ENCODE measurements at regions not wholly inside any gene's neighbourhood (a gene's known extent, or its start where the extent isn't known, plus 50 kb on each side); places are given as distances from the start of the nearest gene placed in this dataset.

DNA sequence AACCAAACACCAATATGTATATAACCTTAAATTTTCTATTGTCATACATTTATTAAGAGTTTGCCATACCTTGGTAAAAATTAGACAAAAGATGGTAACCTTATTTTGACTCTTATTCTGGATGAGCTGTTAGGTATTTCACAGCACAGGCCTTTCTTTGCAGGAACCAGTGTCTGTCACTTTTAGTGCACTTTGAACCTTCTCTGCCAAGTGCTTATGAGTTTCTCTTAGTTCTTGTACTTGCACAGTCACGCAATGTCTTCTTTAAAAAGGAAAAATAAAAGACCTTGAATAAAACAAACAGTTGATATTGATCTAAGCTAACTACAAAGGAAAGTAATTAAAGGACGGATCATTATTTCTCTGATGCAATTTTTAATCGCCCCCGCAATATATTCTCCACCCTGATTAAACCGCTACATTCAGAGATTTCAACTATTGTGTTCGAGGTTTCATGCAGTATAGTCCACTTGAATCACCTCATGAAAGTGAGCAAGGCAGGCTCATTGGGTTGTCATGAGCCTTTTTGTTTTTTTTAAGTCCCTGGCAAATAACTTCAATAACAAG lies 534.5 kb downstream of the KLF5 start:
- Histone ChIP-seq H3K27ac (ENCODE audit: extremely low read depth, low read depth, low read length) (no peak overlapping the region), H3K9me3 (ENCODE audit: control insufficient read depth, insufficient read depth, low read depth, low read length) (no peaks in the 10 kb centered on the region), H3K4me3 (ENCODE audit: low read depth, low read length) (no peak overlapping the region), H3K4me1 (ENCODE audit: control insufficient read depth, insufficient read depth, low read length) (no peaks in the 10 kb centered on the region), H3K36me3 (ENCODE audit: control insufficient read depth in 2 of 2, insufficient read depth in 1 of 2, low read length in 2 of 2) (no peaks in the 10 kb centered on the region)
- CTCF ChIA-PET, result interaction anchor here (0.5 kb wide), 1 partner anchor 12 kb away, joined by 3 read pairs; no protein-coding TSS in a partner anchor
- POLR2A ChIA-PET, result no interaction called here
- TF ChIP-seq ZNF560 (tag by site-specific recombination; IDR thresholded peaks at IDR 0.05; ENCODE audit: borderline replicate concordance) (no peak), ZNF350 (tag by site-specific recombination; IDR thresholded peaks at IDR 0.05) (no peak), ZNF785 (tag by site-specific recombination; IDR thresholded peaks at IDR 0.05) (no peak), KLF1 (tag by site-specific recombination; IDR thresholded peaks at IDR 0.05) (no peak), BCL11A (tag by site-specific recombination; IDR thresholded peaks at IDR 0.05; ENCODE audit: low read depth) (no peak), ZNF248 (tag by site-specific recombination; IDR thresholded peaks at IDR 0.05) (no peak), ZNF37A (tag by site-specific recombination; IDR thresholded peaks at IDR 0.05) (no peak), ELK4 (IDR thresholded peaks at IDR 0.05; ENCODE audit: borderline replicate concordance, low read depth, low read length) (no peak), ZNF423 (tag by site-specific recombination; IDR thresholded peaks at IDR 0.05) (no peak), ZNF266 (tag by site-specific recombination; IDR thresholded peaks at IDR 0.05; ENCODE audit: low read depth) (no peak), KLF7 (tag by site-specific recombination; IDR thresholded peaks at IDR 0.05; ENCODE audit: borderline replicate concordance) (no peak), ZNF133 (tag by site-specific recombination; IDR thresholded peaks at IDR 0.05) (no peak), ZNF10 (tag by site-specific recombination; IDR thresholded peaks at IDR 0.05) (no peak), ZNF16 (tag by site-specific recombination; IDR thresholded peaks at IDR 0.05; ENCODE audit: low read depth) (no peak), IKZF3 (tag by site-specific recombination; IDR thresholded peaks at IDR 0.05) (no peak), ZNF404 (tag by site-specific recombination; IDR thresholded peaks at IDR 0.05) (no peak), TCF7L2 (IDR thresholded peaks at IDR 0.05; ENCODE audit: borderline replicate concordance, low read depth, low read length) (no peak), ZNF221 (tag by site-specific recombination; IDR thresholded peaks at IDR 0.05; ENCODE audit: borderline replicate concordance) (no peak)
- TF ChIP-seq, protein P1, sequence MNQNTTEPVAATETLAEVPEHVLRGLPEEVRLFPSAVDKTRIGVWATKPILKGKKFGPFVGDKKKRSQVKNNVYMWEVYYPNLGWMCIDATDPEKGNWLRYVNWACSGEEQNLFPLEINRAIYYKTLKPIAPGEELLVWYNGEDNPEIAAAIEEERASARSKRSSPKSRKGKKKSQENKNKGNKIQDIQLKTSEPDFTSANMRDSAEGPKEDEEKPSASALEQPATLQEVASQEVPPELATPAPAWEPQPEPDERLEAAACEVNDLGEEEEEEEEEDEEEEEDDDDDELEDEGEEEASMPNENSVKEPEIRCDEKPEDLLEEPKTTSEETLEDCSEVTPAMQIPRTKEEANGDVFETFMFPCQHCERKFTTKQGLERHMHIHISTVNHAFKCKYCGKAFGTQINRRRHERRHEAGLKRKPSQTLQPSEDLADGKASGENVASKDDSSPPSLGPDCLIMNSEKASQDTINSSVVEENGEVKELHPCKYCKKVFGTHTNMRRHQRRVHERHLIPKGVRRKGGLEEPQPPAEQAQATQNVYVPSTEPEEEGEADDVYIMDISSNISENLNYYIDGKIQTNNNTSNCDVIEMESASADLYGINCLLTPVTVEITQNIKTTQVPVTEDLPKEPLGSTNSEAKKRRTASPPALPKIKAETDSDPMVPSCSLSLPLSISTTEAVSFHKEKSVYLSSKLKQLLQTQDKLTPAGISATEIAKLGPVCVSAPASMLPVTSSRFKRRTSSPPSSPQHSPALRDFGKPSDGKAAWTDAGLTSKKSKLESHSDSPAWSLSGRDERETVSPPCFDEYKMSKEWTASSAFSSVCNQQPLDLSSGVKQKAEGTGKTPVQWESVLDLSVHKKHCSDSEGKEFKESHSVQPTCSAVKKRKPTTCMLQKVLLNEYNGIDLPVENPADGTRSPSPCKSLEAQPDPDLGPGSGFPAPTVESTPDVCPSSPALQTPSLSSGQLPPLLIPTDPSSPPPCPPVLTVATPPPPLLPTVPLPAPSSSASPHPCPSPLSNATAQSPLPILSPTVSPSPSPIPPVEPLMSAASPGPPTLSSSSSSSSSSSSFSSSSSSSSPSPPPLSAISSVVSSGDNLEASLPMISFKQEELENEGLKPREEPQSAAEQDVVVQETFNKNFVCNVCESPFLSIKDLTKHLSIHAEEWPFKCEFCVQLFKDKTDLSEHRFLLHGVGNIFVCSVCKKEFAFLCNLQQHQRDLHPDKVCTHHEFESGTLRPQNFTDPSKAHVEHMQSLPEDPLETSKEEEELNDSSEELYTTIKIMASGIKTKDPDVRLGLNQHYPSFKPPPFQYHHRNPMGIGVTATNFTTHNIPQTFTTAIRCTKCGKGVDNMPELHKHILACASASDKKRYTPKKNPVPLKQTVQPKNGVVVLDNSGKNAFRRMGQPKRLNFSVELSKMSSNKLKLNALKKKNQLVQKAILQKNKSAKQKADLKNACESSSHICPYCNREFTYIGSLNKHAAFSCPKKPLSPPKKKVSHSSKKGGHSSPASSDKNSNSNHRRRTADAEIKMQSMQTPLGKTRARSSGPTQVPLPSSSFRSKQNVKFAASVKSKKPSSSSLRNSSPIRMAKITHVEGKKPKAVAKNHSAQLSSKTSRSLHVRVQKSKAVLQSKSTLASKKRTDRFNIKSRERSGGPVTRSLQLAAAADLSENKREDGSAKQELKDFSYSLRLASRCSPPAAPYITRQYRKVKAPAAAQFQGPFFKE (tag by site-specific recombination; IDR thresholded peaks at IDR 0.05; ENCODE audit: borderline replicate concordance), result no peak
- TF ChIP-seq, protein P2, sequence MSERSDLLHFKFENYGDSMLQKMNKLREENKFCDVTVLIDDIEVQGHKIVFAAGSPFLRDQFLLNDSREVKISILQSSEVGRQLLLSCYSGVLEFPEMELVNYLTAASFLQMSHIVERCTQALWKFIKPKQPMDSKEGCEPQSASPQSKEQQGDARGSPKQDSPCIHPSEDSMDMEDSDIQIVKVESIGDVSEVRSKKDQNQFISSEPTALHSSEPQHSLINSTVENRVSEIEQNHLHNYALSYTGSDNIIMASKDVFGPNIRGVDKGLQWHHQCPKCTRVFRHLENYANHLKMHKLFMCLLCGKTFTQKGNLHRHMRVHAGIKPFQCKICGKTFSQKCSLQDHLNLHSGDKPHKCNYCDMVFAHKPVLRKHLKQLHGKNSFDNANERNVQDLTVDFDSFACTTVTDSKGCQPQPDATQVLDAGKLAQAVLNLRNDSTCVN (tag by site-specific recombination; optimal IDR thresholded peaks at IDR 0.05), result no peak

Data from HEK293 (cell line).